ENCODE measurements at regions not wholly inside any gene's neighbourhood (a gene's known extent, or its start where the extent isn't known, plus 50 kb on each side); places are given as distances from the start of the nearest gene placed in this dataset.

GRCh38 chr10:128386231-128386630 is 260.0 kb upstream of the MKI67 start:
- Histone ChIP-seq H3K9ac (no peak overlapping the region), H3F3A (replicated peaks; ENCODE audit: insufficient read depth) (no peaks in the 10 kb centered on the region), H3K4me2 (no peak overlapping the region), H3K36me3 (replicated peaks in 1 of 2; ENCODE audit: control insufficient read depth in 1 of 2, insufficient read depth in 2 of 2, low read length in 1 of 2) (no peaks in the 10 kb centered on the region), H3K4me1 (ENCODE audit: control insufficient read depth in 1 of 2, insufficient read depth in 2 of 2, low read depth in 1 of 2, low read length in 1 of 2) (no peaks in the 10 kb centered on the region), H3K4me3 (ENCODE audit: low read depth in 2 of 2, low read length in 1 of 2) (no peak overlapping the region), H3K9me3 (no peaks in the 10 kb centered on the region), H4K20me1 (ENCODE audit: insufficient read depth) (no peaks in the 10 kb centered on the region), H3K79me2 (ENCODE audit: insufficient read depth) (no peaks in the 10 kb centered on the region), H3K27me3 (ENCODE audit: insufficient read depth) (no peaks in the 10 kb centered on the region), H2AFZ (ENCODE audit: low read depth) (no peak overlapping the region), H3K27ac (ENCODE audit: low read depth in 2 of 2, low read length in 1 of 2) (no peak overlapping the region), H3K9me2 (no peaks in the 10 kb centered on the region)
- ChIA-PET CTCF (no interaction called here), POLR2A (no interaction called here)
- WGBS (ENCODE audit: low lambda C conversion rate): 27% methylated on average over 7 of the region's 7 CpGs
- no peak for DNase-seq
- TF ChIP-seq RFX5 (IDR thresholded peaks at IDR 0.05; ENCODE audit: low read length) (no peak), NRF1 (IDR thresholded peaks at IDR 0.05; ENCODE audit: low read depth, low read length) (no peak), YY1 (IDR thresholded peaks at IDR 0.05; ENCODE audit: low read depth) (no peak), TCF12 (IDR thresholded peaks at IDR 0.05) (no peak), POLR2AphosphoS5 (IDR thresholded peaks at IDR 0.05; ENCODE audit: low read depth, low read length) (no peak), CTCF (IDR thresholded peaks at IDR 0.05) (no peak), FOSL2 (IDR thresholded peaks at IDR 0.05; ENCODE audit: borderline replicate concordance, low read depth) (no peak), RXRA (IDR thresholded peaks at IDR 0.05; ENCODE audit: borderline replicate concordance, low read depth) (no peak), ELF1 (IDR thresholded peaks at IDR 0.05) (no peak), NFIC (IDR thresholded peaks at IDR 0.05; ENCODE audit: borderline replicate concordance) (no peak), JUND (IDR thresholded peaks at IDR 0.05) (no peak), REST (IDR thresholded peaks at IDR 0.05; ENCODE audit: low read depth, low read length) (no peak), MEF2A (IDR thresholded peaks at IDR 0.05; ENCODE audit: borderline replicate concordance, low read depth) (no peak), PBX3 (IDR thresholded peaks at IDR 0.05) (no peak), SIN3A (IDR thresholded peaks at IDR 0.05; ENCODE audit: borderline replicate concordance, low read depth, low read length) (no peak), EP300 (IDR thresholded peaks at IDR 0.05; ENCODE audit: borderline replicate concordance in 1 of 2, low read depth in 1 of 2, low read length in 1 of 2) (no peak), SMC3 (IDR thresholded peaks at IDR 0.05; ENCODE audit: low read depth, low read length) (no peak), CHD2 (IDR thresholded peaks at IDR 0.05; ENCODE audit: low read length, partially characterized antibody) (no peak)
- TF ChIP-seq, protein P1, sequence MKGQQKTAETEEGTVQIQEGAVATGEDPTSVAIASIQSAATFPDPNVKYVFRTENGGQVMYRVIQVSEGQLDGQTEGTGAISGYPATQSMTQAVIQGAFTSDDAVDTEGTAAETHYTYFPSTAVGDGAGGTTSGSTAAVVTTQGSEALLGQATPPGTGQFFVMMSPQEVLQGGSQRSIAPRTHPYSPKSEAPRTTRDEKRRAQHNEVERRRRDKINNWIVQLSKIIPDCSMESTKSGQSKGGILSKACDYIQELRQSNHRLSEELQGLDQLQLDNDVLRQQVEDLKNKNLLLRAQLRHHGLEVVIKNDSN (IDR thresholded peaks at IDR 0.05; ENCODE audit: borderline replicate concordance, low read depth): no peak
